HG03064 (cell line): ENCODE measurements at regions not wholly inside any gene's neighbourhood (a gene's known extent, or its start where the extent isn't known, plus 50 kb on each side); places are given as distances from the start of the nearest gene placed in this dataset.
"Not testable (repeated sequence)": the region's sequence is repeated elsewhere in the genome, so short reads cannot be mapped to it uniquely, and the experiment has no call there.

Experiments used
- ATAC-seq: cut with Tn5 transposase; IDR thresholded peaks from one replicate; pipeline ENCODE4 v1.9.1; 2021; ENCODE audit warnings: low read depth; ENCODE audit not compliant: unreplicated experiment

DNA sequence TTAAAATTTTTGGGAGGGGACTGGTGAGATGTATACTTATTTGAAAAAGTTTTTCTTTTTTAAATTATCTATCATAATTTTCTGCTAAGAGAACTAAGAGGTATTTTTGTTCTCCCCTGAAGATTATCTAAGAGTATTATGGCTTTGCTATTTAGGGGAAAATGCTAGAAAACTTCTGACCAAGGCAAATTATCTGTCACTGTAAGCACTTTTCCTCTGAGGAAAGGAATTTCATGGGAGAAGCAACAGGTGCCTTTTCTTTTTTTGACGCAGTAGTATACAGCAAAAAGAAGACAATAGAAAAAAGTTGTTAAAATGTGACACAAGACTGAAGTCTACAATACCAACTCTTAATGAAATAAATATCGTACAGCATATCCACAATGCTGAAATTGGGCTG, 201.6 kb upstream of the NANOGP8 start:
- no peak for ATAC-seq

GRCh38 chr15:35282965-35283496, 197.9 kb upstream of the NANOGP8 start:
- ATAC-seq = no peak

DNA sequence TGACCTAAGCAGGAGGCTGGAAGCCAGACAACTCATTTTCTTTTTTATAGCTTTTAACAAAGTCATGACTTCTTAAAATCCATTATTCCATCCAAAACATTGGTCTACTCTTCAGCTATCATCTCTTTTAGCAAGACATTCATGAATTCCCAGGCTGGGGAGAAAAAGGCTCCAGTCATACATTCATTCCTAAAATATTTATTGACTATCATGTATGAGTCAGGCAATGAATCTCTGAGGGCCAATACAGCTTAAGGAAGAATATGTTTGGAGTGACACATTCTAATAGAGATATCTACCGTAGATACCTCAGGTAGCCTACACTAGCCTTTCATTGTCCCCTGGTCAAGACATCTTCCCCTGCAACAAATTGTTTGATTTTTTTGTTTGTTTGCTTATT, 196.4 kb upstream of the NANOGP8 start:
- ATAC-seq = no peak

DNA sequence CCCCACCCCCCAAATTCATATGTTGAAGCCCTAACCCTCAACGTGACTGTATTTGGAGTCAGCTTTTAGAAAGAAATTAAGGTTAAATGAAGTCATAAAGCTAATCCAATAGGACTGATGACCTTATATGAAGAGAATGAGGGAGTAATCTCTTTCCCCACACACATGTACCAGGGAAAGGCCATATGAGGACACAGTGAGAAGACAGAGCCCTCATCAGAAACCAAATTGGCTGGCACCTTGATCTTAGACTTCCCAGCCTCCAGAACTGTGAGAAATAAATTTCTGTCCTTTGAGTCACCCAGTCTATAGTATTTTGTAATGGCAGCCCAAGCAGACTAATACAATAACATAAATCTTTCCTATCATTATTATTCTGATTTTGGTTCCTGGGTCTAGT, 194.7 kb upstream of the NANOGP8 start:
- no peak for ATAC-seq

GRCh38 chr15:35271371-35272043, 186.4 kb upstream of the NANOGP8 start:
- ATAC-seq = no peak

- ATAC-seq = no peak
Observed at GRCh38 chr15:35260941-35261340, 175.8 kb upstream of the NANOGP8 start.

DNA sequence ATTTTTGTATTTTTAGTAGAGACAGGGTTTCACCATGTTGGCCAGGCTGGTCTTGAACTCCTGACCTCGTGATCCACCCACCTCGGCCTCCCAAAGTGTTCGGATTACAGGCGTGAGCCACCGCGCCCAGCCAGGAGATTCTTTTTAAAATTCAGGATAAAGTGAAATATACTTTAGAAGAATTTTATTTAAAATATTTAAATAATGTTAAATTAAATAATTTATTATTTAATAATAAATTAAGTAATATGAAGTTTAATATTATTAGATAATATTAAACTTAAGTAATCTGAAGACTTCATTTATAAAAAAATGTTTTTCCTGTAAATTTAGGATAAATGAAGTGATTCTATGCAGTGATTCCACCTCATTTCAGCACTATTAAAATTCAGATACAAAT, 175.2 kb upstream of the NANOGP8 start:
- not testable (repeated sequence) for ATAC-seq

GRCh38 chr15:35256551-35256950, 171.5 kb upstream of the NANOGP8 start:
- ATAC-seq = no peak

DNA sequence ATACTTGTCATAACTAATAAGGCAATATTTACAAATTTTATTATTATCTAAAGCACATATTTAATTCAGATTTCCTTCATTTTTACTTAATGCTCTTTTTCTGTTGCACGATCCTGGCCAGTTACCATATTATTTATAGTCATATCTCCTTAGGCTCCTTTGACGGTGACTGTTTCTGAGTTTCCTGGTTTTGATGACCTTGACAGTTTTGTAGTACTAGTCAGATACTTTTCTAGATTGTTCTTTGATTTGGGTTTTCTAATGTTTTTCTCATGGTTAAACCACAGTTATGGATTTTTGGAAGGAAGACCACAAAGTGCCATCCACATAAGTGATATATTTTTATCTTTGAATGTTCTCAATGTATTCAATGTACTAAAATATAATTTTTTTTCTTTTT, 171.0 kb upstream of the NANOGP8 start:
- no peak for ATAC-seq

- not testable (repeated sequence) for ATAC-seq
Observed at GRCh38 chr15:35254908-35255307, 169.8 kb upstream of the NANOGP8 start.

DNA sequence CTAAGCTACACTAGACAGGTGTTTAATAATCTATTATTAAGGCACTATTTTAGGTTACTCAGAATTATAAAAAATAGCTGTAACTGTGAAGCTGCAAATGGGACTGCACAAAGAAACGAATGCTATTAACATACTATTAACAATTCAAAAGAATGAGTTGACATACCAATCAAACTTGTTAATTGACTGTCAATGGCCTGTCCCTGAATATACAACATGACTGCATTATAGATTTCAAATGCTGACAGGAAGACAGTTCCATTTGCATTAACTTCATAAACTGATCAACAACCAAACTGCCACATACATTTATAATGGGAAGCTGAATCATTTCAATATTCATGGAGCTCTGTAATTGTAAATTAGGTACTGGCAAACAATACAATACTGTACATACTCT, 169.0 kb upstream of the NANOGP8 start:
- no peak for ATAC-seq

DNA sequence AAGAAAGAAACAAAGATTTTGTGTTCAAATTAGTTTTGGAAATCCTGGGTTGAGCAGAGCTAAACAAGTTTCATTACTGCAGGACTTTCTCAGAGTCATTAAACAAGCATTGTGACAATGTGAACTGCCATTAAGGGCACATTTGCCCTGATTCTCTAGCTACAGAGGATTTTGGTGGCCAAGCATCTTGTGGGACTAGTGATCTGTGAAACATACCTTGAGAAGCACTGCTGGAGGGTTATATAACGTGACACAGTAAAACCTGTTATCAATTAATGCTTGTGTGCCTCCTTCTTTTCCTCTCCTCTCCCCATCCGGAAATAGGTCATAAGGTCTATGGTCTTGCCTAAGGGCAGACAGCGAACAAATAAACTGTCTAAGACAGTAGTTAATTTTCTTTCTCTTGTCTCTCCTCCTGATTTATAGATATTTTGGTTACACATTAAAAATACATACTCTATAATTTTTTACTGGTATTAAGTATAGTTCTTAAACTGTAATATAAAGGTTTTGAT, 167.3 kb upstream of the NANOGP8 start:
- ATAC-seq = no peak

DNA sequence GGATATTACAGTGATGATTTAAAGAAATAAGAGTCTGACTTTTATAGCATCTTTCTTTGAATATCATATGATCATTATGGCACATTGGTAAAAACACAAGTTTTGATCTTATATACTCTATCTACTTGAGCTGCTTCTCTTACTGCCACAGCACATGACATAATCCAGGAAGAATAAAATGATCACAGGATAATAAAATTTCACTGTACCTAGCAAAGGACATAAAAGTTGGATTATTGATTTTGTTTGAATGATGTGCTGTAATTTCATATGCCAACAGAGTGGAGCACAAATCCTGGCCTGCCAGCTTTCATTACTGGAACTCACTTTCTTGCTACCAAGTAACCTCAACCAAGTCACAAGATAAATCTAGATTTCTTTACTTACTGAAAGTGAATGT, 162.1 kb upstream of the NANOGP8 start:
- no peak for ATAC-seq

GRCh38 chr15:35246451-35246850, 161.4 kb upstream of the NANOGP8 start:
- no peak for ATAC-seq

DNA sequence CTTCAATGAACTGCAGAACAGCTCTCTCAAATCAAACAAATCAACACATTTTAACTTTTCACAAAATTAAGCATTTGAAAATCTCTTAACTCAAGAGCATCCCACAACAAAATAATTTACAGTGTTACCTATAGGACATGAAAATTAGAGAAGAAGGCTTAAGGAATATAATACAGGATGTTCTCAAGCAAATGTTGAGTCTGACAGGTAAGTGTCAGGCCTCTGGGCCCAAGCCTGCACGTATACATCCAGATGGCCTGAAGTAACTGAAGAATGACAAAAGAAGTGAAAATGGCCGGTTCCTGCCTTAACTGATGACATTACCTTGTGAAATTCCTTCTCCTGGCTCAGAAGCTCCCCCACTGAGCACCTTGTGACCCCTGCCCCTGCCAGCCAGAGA, 160.6 kb upstream of the NANOGP8 start:
- not testable (repeated sequence) for ATAC-seq

- ATAC-seq = no peak
Observed at GRCh38 chr15:35244227-35244626, 159.1 kb upstream of the NANOGP8 start.

GRCh38 chr15:35243758-35244157, 158.7 kb upstream of the NANOGP8 start:
- ATAC-seq = no peak

DNA sequence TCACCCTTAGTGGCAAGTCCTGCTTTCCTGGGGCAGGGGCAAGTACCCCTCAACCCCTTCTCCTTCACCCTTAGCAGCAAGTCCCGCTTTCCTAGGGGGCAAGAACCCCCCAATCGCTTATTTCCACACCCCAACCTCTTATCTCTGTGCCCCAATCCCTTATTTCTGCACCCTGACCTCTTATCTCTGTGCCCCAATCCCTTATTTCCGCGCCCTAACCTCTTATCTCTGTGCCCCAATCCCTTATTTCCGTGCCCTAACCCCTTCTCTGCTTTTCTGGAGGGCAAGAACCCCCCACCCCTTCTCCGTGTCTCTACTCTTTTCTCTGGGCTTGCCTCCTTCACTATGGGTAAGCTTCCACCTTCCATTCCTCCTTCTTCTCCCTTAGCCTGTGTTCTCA, 154.6 kb upstream of the NANOGP8 start:
- ATAC-seq = not testable (repeated sequence)

DNA sequence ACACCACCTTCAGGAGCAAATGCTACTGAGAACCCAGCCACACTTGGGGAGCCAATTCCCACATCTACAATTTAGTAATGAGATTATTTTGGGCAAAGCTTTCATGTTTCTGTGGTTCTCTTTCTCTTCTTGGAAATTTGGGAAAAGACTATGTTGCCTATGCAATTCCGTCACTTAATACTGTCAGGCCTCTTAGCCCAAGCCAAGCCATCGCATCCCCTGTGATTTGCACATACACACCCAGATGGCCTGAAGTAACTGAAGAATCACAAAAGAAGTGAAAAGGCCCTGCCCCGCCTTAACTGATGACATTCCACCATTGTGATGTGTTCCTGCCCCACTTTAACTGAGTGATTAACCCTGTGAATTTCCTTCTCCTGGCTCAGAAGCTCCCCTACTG, 153.4 kb upstream of the NANOGP8 start:
- ATAC-seq = not testable (repeated sequence)

DNA sequence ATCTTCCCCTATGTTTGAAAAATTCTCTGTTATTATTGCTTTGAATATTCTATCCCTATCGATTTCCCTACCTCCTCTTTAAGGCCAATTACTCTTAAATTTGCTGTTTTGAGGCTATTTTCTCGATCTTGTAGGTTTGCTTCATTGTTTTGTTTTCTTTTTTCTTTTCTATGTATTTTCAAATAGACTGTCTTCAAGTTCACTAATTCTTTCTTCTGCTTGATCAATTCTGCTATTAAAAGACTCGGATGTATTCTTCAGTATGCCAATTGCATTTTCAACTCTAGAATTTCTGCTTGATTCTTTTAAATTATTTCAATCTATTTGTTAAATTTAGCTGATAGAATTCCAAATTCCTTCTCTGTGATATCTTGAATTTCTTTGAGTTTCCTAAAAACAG, 144.0 kb upstream of the NANOGP8 start:
- no peak for ATAC-seq

DNA sequence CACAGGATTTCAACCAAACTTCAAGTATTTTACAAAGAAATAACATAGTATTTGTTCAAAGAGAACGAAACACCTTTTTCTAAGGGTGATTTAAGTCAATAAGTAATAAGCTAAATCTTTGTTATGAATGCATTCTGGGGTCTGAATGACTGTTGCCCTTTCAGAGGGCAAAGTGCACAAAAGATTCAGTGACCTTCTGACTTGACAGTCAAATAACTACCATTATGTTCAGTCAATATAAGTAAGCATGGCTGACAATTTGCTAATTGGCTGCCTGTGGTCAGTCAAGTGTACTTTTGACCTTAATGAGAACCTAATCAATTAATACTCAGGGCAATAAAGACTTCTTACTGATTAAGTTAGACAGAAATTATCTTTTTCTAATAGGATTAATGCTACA, 133.1 kb upstream of the NANOGP8 start:
- no peak for ATAC-seq

DNA sequence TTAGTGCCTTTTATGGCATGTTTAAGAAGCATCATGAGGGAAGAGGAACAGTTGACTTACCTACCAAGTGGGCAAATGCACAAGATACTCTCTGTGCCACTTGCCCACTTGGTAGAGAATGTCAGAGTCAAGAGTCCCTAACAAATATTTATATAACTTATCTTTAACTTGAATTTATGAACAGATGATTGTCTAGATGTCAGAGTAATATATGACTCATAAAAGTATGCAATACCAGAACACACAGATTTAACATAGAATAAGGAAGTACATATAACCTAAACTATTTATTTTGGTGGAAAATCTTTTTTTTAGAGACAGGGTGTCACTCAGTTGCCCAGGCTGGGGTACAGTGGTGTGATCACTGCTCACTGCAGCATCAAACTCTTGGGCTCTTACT, 130.0 kb upstream of the NANOGP8 start:
- no peak for ATAC-seq
